Osteoblast (primary cell): ENCODE measurements at regions not wholly inside any gene's neighbourhood (a gene's known extent, or its start where the extent isn't known, plus 50 kb on each side); places are given as distances from the start of the nearest gene placed in this dataset.

Experiments used
- DNase-seq: peaks from one replicate; pipeline ENCODE4 v3.0.0; 2011; ENCODE audit warnings: low spot score, mixed read lengths; ENCODE audit not compliant: insufficient read length; ENCODE audit errors: missing footprints
- H2AFZ ChIP-seq: 2 replicates; pipeline ENCODE4 v1.6.0; 2011; ENCODE audit warnings: mild to moderate bottlenecking, low read length
- H3K27ac ChIP-seq: 2 replicates; pipeline ENCODE4 v1.5.1; 2011; ENCODE audit warnings: mild to moderate bottlenecking, low read depth, low read length, moderate library complexity
- H3K27me3 ChIP-seq: 2 replicates; pipeline ENCODE4 v1.6.0; 2012; ENCODE audit warnings: mild to moderate bottlenecking, control low read depth, inconsistent platforms, low read length, moderate library complexity; ENCODE audit not compliant: insufficient read depth
- H3K36me3 ChIP-seq: 2 replicates; pipeline ENCODE4 v1.5.1; 2011; ENCODE audit warnings: mild to moderate bottlenecking, low read length, control low read depth, moderate library complexity; ENCODE audit not compliant: insufficient read depth
- H3K4me1 ChIP-seq: 2 replicates; pipeline ENCODE4 v1.5.1; 2011; ENCODE audit warnings: mild to moderate bottlenecking, low read length, control low read depth, moderate library complexity; ENCODE audit not compliant: insufficient read depth
- H3K4me2 ChIP-seq: 2 replicates; pipeline ENCODE4 v1.6.0; 2011; ENCODE audit warnings: mild to moderate bottlenecking, low read length; ENCODE audit not compliant: insufficient read depth
- H3K4me3 ChIP-seq: fragments of 200-600 bp; sonication (generic); 3 replicates; pipeline ENCODE4 v1.5.1; 2012; ENCODE audit warnings: mild to moderate bottlenecking, low read length, inconsistent platforms; ENCODE audit not compliant: insufficient read depth
- H3K79me2 ChIP-seq: 2 replicates; pipeline ENCODE4 v1.6.0; 2012; ENCODE audit warnings: mild to moderate bottlenecking, low read length, control low read depth, inconsistent platforms; ENCODE audit not compliant: insufficient read depth
- H3K9me3 ChIP-seq: 2 replicates; pipeline ENCODE4 v1.5.1; 2011; ENCODE audit warnings: low read depth, low read length, control low read depth
- H4K20me1 ChIP-seq: 2 replicates; pipeline ENCODE4 v1.6.0; 2012; ENCODE audit warnings: mild to moderate bottlenecking, low read length, control low read depth; ENCODE audit not compliant: insufficient read depth
- CTCF ChIP-seq: IDR thresholded peaks from 2 replicates; pipeline ENCODE4 v1.5.1; 2011; ENCODE audit warnings: mild to moderate bottlenecking, low read depth, low read length, moderate library complexity; ENCODE audit errors: extremely low read depth

- no peak overlapping the region for H3K4me3 ChIP-seq
- no peak for TF ChIP-seq CTCF
- no peaks in the 10 kb centered on the region for H4K20me1 ChIP-seq
- no peak overlapping the region for H3K4me2 ChIP-seq
- no peaks in the 10 kb centered on the region for H3K9me3 ChIP-seq
- H3K36me3 ChIP-seq, result no peaks in the 10 kb centered on the region
- no peak for DNase-seq
- no peak overlapping the region for H2AFZ ChIP-seq
- no peaks in the 10 kb centered on the region for H3K4me1 ChIP-seq
- no peak overlapping the region for H3K27ac ChIP-seq
- no peaks in the 10 kb centered on the region for H3K79me2 ChIP-seq
- no peaks in the 10 kb centered on the region for H3K27me3 ChIP-seq
Measured at GRCh38 chr3:64765947-64766346, 78.1 kb upstream of the ADAMTS9 start.

GRCh38 chr3:64764386-64764929 is 76.7 kb upstream of the ADAMTS9 start:
- H3K79me2 ChIP-seq, result no peaks in the 10 kb centered on the region
- H2AFZ ChIP-seq, result no peak overlapping the region
- H3K27ac ChIP-seq, result no peak overlapping the region
- TF ChIP-seq CTCF, result no peak
- no peaks in the 10 kb centered on the region for H3K4me1 ChIP-seq
- no peak for DNase-seq
- H3K27me3 ChIP-seq, result no peaks in the 10 kb centered on the region
- no peak overlapping the region for H3K4me2 ChIP-seq
- no peak overlapping the region for H3K4me3 ChIP-seq
- H3K9me3 ChIP-seq, result no peaks in the 10 kb centered on the region
- H4K20me1 ChIP-seq, result no peaks in the 10 kb centered on the region
- no peaks in the 10 kb centered on the region for H3K36me3 ChIP-seq

GRCh38 chr3:64763980-64764379 is 76.2 kb upstream of the ADAMTS9 start:
- Histone ChIP-seq H3K79me2 (no peaks in the 10 kb centered on the region), H3K4me1 (no peaks in the 10 kb centered on the region), H3K4me2 (no peak overlapping the region), H3K9me3 (no peaks in the 10 kb centered on the region), H2AFZ (no peak overlapping the region), H3K27ac (no peak overlapping the region), H4K20me1 (no peaks in the 10 kb centered on the region), H3K36me3 (no peaks in the 10 kb centered on the region), H3K27me3 (no peaks in the 10 kb centered on the region), H3K4me3 (no peak overlapping the region)
- TF ChIP-seq CTCF, result no peak
- no peak for DNase-seq

GRCh38 chr3:64761729-64762128 is 73.9 kb upstream of the ADAMTS9 start:
- H3K27ac ChIP-seq, result no peak overlapping the region
- H3K27me3 ChIP-seq, result no peaks in the 10 kb centered on the region
- no peaks in the 10 kb centered on the region for H4K20me1 ChIP-seq
- no peaks in the 10 kb centered on the region for H3K79me2 ChIP-seq
- no peaks in the 10 kb centered on the region for H3K9me3 ChIP-seq
- no peaks in the 10 kb centered on the region for H3K36me3 ChIP-seq
- no peaks in the 10 kb centered on the region for H3K4me1 ChIP-seq
- no peak overlapping the region for H2AFZ ChIP-seq
- H3K4me2 ChIP-seq, result no peak overlapping the region
- no peak for DNase-seq
- TF ChIP-seq CTCF, result no peak
- no peak overlapping the region for H3K4me3 ChIP-seq
